Type B pancreatic cell (in vitro differentiated cells): ENCODE measurements at regions not wholly inside any gene's neighbourhood (a gene's known extent, or its start where the extent isn't known, plus 50 kb on each side); places are given as distances from the start of the nearest gene placed in this dataset.

Source experiments
- DNase-seq: peaks from one replicate; pipeline ENCODE4 v3.0.0; 2021; ENCODE audit warnings: mixed read lengths; ENCODE audit not compliant: unreplicated experiment; ENCODE audit errors: extremely low spot score
- H3K27ac Mint-ChIP-seq: 2 replicates; pipeline ENCODE4 v1.8.0; 2021; ENCODE audit warnings: mild to moderate bottlenecking, mixed read lengths
- H3K27me3 Mint-ChIP-seq: 2 replicates; pipeline ENCODE4 v1.8.0; 2021; ENCODE audit warnings: mixed read lengths
- H3K36me3 Mint-ChIP-seq: 2 replicates; pipeline ENCODE4 v1.8.0; 2021; ENCODE audit warnings: mixed read lengths
- H3K4me1 Mint-ChIP-seq: one replicate; pipeline ENCODE4 v1.8.0; 2021; ENCODE audit warnings: mixed read lengths; ENCODE audit not compliant: unreplicated experiment
- H3K4me3 Mint-ChIP-seq: 2 replicates; pipeline ENCODE4 v1.8.0; 2021; ENCODE audit warnings: mild to moderate bottlenecking, mixed read lengths
- H3K9me3 Mint-ChIP-seq: 2 replicates; pipeline ENCODE4 v1.8.0; 2021; ENCODE audit warnings: mixed read lengths
- TF ChIP-seq, protein P1 (sequence below): fragments of 200-600 bp; sonication (generic); conservative IDR thresholded peaks from 2 replicates; pipeline ENCODE4 v1.5.0; 2021; ENCODE audit warnings: antibody characterized with exemption, mild to moderate bottlenecking

DNA sequence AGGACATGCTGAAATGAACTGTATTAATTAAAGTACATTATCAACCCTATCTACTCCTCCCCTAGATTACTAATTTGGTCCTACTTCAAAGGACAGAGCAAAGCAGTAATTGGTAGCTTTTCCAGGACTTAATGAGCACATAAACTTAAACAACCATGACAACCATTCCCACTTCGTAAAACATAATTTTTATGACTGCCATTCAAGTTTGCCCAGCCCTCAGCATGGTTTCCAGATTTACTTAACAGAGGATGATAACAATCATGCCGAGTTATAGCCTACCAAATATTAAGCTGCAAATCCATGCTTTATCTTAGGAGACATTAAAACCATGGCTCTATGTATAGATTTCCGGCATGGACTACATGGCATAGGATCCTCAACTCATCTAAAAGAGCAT, 401.1 kb upstream of the CHAC2 start:
- Mint-ChIP-seq H3K36me3 (no peaks in the 10 kb centered on the region), H3K9me3 (peaks cover 4% of the 10 kb centered on the region), H3K4me3 (no peak overlapping the region), H3K4me1 (no peaks in the 10 kb centered on the region), H3K27me3 (peaks cover 13% of the 10 kb centered on the region), H3K27ac (no peak overlapping the region)
- TF ChIP-seq, protein P1, sequence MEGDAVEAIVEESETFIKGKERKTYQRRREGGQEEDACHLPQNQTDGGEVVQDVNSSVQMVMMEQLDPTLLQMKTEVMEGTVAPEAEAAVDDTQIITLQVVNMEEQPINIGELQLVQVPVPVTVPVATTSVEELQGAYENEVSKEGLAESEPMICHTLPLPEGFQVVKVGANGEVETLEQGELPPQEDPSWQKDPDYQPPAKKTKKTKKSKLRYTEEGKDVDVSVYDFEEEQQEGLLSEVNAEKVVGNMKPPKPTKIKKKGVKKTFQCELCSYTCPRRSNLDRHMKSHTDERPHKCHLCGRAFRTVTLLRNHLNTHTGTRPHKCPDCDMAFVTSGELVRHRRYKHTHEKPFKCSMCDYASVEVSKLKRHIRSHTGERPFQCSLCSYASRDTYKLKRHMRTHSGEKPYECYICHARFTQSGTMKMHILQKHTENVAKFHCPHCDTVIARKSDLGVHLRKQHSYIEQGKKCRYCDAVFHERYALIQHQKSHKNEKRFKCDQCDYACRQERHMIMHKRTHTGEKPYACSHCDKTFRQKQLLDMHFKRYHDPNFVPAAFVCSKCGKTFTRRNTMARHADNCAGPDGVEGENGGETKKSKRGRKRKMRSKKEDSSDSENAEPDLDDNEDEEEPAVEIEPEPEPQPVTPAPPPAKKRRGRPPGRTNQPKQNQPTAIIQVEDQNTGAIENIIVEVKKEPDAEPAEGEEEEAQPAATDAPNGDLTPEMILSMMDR: no peak
- no peak for DNase-seq

DNA sequence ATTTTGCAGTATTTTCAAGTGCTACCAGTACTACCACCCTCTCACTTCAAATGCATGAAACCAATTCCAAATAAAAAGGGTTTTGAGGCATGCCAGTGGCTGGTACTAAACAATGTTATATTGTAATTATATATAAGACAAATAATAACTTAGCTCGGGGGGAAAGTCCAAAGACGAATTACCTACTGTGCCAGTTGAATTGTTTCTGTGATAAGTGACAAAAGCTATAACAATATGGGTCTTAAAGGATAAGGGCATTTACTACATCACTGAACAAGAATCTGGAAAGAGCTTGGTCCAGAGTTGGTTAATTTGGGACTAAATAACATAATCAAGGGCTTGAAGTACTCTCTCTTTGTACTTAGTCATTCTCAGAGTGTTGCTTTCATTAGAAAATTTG, 404.7 kb upstream of the CHAC2 start:
- DNase-seq: no peak
- H3K4me3 Mint-ChIP-seq: no peak overlapping the region
- TF ChIP-seq, protein P1: no peak
- H3K27me3 Mint-ChIP-seq: peaks cover 12% of the 10 kb centered on the region
- peaks cover 6% of the 10 kb centered on the region for H3K9me3 Mint-ChIP-seq
- H3K27ac Mint-ChIP-seq: no peak overlapping the region
- no peaks in the 10 kb centered on the region for H3K4me1 Mint-ChIP-seq
- H3K36me3 Mint-ChIP-seq: no peaks in the 10 kb centered on the region

DNA sequence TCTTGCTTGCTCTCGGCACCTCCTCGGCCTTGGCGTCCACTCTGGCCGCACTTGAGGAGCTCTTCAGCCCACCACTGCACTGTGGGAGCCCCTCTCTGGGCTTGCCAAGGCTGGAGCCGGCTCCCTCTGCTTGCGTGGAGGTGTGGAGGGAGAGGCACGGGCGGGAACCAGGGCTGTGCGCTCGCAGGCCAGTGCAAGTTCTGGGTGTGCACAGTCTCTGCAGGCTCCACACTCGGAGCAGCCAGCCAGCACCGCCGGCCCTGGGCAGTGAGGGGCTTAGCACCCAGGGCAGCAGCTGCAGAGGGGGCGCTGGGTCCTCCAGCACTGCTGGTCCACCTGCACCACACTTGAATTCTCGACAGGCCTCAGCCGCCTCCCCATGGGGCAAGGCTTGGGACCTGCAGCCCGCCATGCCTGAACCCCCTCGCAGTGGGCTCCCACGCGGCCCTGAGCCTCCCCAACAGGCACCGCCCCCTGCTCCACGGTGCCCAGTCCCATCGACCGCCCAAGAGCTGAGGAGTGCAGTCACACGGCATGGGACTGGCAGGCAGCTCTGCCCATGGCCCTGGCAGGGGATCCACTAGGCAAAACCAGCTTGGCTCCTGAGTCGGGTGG, 411.2 kb upstream of the CHAC2 start:
- H3K27me3 Mint-ChIP-seq: no peaks in the 10 kb centered on the region
- no peak overlapping the region for H3K4me3 Mint-ChIP-seq
- peaks cover under 1% of the 10 kb centered on the region for H3K9me3 Mint-ChIP-seq
- TF ChIP-seq, protein P1: no peak
- no peaks in the 10 kb centered on the region for H3K36me3 Mint-ChIP-seq
- H3K27ac Mint-ChIP-seq: no peak overlapping the region
- no peak for DNase-seq
- H3K4me1 Mint-ChIP-seq: no peaks in the 10 kb centered on the region

DNA sequence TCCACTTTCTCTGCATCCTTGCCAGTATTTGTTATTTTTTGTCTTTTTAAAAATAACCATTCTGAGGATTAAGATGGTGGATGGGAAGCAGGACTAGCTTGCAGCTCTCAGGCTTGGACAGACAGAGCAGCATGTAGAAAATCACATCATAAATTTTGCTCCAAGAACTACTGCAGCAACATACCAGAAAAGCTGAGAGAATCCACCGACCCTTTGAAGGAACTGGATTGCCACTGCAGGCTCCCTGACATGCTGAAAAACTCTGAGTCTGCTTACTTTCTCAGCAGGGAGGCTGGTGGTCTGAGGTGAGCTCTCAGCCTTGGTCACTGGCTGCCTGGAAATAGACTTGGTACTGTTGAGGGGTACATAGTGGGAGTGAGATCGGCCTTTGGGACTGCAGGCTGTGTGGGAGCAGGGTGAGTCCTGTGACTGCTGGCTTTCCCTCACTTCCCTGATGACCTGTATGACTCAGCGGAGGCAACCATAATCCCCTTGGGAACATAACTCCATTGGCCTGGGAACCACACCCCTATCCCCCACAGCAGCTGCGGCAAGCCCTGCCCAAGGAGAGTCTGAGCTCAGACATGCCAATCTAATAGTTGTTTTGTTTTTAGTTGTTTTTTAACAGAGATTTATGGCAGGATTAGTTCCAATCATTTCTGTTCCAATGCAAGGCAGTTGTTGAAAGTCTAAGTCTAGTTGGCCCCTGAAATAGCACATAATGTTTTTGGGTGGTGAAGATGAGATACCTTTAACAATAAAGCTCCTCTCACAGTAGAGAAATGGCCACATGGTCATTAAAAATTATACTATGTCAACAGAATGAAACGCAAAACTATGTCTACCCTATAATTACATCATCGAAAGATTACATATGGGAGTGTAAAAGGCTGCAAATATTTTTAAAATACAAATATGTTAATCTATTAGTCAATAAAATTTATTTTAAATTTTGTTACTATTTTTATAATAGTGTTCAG, 414.2 kb upstream of the CHAC2 start:
- Mint-ChIP-seq H3K4me3 (no peak overlapping the region), H3K36me3 (no peaks in the 10 kb centered on the region), H3K27ac (no peak overlapping the region), H3K4me1 (no peaks in the 10 kb centered on the region), H3K9me3 (no peaks in the 10 kb centered on the region), H3K27me3 (no peaks in the 10 kb centered on the region)
- TF ChIP-seq, protein P1: no peak
- no peak for DNase-seq

DNA sequence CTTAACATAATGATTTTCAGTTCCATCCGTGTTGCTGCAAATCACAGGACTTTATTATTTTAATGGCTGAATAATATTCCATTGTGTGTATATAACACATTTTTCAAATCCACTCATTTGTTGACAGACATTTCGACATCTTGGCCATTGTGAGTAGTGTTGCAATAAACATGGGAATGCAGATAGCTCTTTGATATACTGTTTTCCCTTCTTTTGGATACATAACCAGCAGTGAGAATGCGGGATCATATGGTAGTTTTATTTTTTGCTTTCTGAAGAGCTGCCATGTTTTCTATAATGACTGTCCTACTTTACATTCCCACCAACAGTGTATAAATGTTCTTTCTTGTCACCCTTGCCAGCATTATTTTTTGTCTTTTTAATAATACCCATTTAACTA, 420.3 kb upstream of the CHAC2 start:
- Mint-ChIP-seq H3K27me3 (no peaks in the 10 kb centered on the region), H3K9me3 (no peaks in the 10 kb centered on the region), H3K4me3 (no peak overlapping the region), H3K27ac (no peak overlapping the region), H3K4me1 (no peaks in the 10 kb centered on the region), H3K36me3 (no peaks in the 10 kb centered on the region)
- TF ChIP-seq, protein P1: no peak
- no peak for DNase-seq
